GM10266 (cell line): ENCODE measurements at regions not wholly inside any gene's neighbourhood (a gene's known extent, or its start where the extent isn't known, plus 50 kb on each side); places are given as distances from the start of the nearest gene placed in this dataset.

Experiments
- DNase-seq: peaks from one replicate; pipeline ENCODE4 v3.0.0; 2012; ENCODE audit errors: extremely low spot score
- CTCF ChIP-seq: IDR thresholded peaks from 2 replicates; pipeline ENCODE4 v1.5.1; 2012; ENCODE audit warnings: mild to moderate bottlenecking, low read depth; ENCODE audit not compliant: control insufficient read depth, insufficient read depth; ENCODE audit errors: missing control alignments

GRCh38 chr2:238593678-238594077 lies 167.0 kb downstream of the ASB1 start:
- no peak for DNase-seq
- no peak for TF ChIP-seq CTCF

GRCh38 chr2:238594796-238595749 lies 168.3 kb downstream of the ASB1 start:
- no peak for TF ChIP-seq CTCF

GRCh38 chr2:238595750-238596570 lies 169.2 kb downstream of the ASB1 start:
- no peak for TF ChIP-seq CTCF
- no peak for DNase-seq

More at GRCh38 chr2:238594796-238595749, 168.3 kb downstream of the ASB1 start:
- no peak for DNase-seq

DNA sequence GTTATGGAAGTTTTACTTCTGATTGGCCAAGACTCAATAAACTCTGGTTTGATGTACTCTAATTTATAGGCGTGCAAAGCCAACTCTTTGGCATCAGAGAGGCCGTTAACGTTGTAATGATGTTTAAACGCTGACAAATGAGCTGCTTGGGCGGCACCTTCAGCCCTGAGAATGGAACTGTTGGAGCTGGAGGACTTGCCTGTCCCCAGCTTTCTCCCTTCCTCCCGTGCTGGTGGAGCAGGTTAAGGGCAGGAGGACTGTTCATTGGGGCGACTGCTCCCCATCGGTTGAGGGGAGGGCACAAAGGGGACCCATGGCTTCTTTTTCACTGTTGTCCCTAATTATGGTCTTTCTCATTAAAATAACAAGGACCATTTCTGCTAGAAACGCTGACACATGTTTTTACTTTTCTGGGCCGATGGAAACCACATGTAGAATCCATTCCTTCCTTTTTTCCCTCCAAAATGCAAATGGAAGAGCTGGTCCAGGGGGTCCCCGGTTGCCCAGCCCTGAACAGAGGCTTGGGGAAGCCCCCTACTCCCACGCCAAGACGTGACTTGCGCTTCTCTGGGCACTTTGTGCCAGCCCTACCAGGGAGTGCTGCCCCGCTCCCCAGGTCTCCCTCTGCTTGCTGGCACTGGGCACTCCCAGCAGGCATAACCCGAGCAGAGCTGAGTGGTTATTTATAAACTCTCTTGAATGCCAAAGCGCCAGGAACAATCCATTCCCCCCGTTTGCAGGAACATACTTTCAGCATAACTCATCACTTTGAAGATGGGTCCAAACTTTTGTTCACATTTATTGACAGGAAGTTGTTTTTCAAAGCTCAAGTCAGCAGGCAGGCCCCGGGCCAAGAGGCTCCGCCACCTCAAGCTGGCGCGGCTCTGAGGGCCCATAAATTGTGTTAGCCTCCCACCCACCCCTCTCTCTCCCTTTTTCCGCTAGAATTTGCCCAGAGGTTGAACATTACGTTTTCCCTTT lies 170.1 kb downstream of the ASB1 start:
- DNase-seq = no peak
- no peak for TF ChIP-seq CTCF

DNA sequence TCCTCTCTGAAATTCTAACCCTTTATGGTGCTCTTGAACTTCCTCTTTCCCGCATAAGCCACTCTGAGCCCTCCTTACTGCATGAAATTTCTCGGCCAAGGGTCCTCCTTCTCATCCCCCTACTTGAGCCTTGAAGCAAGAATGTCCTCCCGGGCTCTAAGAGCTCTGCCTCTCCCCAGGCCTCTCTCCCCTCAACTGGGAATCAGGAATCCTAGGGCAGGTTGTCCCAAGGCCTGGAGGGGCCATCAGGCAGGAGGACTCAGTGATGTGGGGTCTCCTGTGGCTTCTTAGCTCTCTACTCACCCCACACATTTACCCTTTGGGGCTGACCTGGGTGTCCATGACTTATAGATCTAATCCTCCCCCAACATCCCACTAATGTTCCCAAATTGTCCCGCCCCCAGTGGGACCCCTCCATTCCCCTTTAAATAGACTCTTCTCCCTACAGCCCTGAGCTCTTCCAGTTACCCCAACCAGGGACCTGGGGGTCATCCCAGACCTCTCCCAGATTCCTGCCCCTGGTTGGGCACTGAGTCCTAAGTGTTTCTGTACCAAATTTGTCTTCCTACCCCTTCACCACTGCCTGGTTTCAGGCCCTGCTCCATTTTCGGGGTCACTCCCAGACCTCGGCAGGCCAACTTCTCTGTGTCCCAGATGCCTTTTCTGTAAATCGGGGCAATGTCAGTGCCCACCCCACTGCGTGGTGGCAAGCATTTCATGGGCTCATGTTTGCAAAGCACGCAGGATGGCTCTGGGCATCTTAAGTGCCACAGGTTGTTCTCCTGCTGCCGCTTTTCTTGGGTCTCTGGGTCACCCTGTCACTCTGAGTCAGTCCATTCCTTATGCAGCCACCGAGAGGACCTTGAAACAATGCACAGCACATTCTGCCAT lies 171.2 kb downstream of the ASB1 start:
- DNase-seq = no peak
- TF ChIP-seq CTCF = no peak
